ENCODE measurements at regions not wholly inside any gene's neighbourhood (a gene's known extent, or its start where the extent isn't known, plus 50 kb on each side); places are given as distances from the start of the nearest gene placed in this dataset.

DNA sequence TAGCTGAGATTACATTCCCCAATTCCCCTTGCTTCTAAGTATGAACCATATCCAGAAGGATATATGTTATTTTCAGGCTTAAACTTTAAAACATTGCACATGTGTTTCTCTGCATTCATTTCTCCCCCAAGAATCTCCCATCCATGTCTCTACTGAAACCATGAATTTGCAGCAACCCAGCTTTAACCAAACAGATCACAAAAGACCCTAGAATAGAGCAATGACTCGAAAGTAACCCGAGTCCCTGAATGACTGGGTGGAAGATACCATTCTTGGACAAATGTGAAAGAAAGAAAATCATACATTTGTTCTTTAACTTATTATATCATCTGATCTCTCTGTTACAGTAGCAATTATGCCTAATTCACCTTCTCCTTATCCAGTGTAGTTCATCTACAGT, 278.7 kb downstream of the IPMK start:
- DNase-seq (ENCODE audit: low spot score) = no peak
- CTCF ChIA-PET = no interaction called here
- POLR2A ChIA-PET (ENCODE audit: low non-redundant PET) = no interaction called here
- TF ChIP-seq, protein P1, sequence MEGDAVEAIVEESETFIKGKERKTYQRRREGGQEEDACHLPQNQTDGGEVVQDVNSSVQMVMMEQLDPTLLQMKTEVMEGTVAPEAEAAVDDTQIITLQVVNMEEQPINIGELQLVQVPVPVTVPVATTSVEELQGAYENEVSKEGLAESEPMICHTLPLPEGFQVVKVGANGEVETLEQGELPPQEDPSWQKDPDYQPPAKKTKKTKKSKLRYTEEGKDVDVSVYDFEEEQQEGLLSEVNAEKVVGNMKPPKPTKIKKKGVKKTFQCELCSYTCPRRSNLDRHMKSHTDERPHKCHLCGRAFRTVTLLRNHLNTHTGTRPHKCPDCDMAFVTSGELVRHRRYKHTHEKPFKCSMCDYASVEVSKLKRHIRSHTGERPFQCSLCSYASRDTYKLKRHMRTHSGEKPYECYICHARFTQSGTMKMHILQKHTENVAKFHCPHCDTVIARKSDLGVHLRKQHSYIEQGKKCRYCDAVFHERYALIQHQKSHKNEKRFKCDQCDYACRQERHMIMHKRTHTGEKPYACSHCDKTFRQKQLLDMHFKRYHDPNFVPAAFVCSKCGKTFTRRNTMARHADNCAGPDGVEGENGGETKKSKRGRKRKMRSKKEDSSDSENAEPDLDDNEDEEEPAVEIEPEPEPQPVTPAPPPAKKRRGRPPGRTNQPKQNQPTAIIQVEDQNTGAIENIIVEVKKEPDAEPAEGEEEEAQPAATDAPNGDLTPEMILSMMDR (conservative IDR thresholded peaks at IDR 0.05; ENCODE audit: low read depth) = no peak
- H3K27ac ChIP-seq = no peak overlapping the region

DNA sequence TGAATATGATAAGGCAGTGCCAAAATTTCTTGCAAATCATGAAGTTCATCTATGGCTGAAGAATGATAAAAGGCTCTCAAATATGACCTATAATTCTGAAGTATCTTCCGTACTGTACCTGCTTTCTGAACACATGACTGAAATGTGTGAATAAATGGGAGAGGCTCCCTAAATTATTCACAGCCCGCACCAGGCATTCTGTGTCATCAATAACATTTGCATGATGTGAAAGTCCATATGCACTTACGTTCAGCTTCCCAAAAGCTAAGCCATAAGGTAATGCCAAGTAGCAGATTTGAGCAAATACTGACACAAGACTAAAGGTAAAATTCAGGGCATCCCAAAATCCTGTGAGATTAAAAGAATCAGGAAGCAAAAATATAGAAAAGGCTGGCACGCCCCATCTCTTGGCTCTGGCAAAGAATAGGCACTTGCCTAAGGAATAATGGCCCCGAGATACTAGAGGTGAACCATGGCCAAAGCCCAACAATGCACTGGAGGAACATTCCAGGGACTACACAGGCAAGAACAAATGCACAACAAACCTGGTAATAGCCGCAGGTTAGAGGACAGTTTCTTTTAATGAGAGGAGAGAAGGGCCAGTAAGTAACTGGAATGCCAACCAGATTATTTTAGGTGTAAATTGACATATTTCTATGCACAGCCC, 280.5 kb downstream of the IPMK start:
- ChIA-PET CTCF (interaction anchor here (0.7 kb wide), 1 partner anchor 342 kb away, joined by 4 read pairs; no protein-coding TSS in a partner anchor), POLR2A (ENCODE audit: low non-redundant PET) (no interaction called here)
- H3K27ac ChIP-seq = no peak overlapping the region
- no peak for DNase-seq (ENCODE audit: low spot score)
- TF ChIP-seq, protein P1 (conservative IDR thresholded peaks at IDR 0.05; ENCODE audit: low read depth) = no peak

DNA sequence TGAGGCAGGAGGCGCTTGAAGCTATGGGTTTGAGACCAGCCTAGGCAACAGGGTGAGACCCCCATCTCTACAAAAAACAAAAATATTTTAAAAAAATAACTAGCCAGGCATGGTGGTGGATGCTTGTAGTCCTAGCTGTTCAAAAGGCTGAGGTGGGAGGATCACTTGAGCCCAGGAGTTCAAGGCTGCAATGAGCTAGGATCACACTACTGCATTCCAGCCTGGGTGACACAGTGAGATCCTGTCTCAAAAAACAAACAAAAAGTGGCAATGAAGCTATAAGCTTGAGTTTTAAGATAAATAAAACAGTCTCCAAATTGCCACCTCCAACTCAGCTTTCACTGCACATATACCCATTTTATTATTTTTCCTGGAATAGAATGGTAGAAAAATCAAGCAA, 281.3 kb downstream of the IPMK start:
- ChIA-PET CTCF (no interaction called here), POLR2A (ENCODE audit: low non-redundant PET) (no interaction called here)
- H3K27ac ChIP-seq = no peak overlapping the region
- TF ChIP-seq, protein P1 (conservative IDR thresholded peaks at IDR 0.05; ENCODE audit: low read depth) = no peak
- DNase-seq (ENCODE audit: low spot score) = no peak

DNA sequence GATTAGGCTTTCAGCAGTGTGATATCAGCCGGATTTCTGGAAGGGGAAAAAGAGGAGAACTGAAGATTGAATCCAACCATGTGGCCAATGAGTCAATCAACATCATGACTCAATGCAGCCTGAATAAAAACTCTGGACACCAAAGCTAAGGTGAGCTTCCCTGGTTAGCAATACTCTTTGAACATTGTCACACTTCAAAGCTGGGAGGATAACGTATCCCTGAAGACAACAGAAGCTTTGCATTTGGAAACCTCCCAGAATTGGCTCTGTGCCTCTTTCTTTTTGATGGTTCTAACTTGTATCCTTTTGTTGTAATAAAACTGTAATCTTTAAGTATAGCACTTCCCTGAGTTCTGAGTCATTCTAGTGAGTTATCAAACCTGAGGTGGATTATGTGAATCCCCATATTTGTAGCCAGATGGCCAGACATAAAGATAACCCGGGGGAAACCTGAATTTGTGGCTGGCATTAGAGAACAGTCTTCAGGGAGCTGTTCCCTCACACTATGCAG, 284.4 kb downstream of the IPMK start:
- ChIA-PET POLR2A (ENCODE audit: low non-redundant PET) (no interaction called here), CTCF (interaction anchor here (0.5 to 0.6 kb wide), 2 partner anchors 35 to 155 kb away, joined by 3 to 6 read pairs; no protein-coding TSS in a partner anchor)
- DNase-seq (ENCODE audit: low spot score) = no peak

DNA sequence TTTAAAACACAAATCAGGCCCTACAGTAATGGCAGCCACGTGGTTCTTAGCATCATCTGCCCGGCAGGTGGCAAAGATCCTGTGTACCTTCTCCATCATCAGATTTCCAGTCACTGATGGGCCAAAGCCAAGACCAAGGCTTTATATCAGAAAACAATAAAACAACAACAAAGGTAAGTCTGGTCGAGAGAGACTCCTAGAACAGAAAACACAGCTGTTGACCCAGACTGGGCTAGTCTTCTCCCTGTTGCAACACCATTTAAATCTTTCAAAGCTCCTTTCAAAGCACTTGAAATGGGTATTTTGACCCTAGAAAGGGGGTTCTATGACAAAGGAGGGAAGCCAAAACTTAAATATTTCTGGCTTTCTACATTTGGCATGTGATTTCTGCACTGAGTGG, 285.6 kb downstream of the IPMK start:
- CTCF ChIA-PET = no interaction called here
- TF ChIP-seq, protein P1 (conservative IDR thresholded peaks at IDR 0.05; ENCODE audit: low read depth) = no peak
- DNase-seq (ENCODE audit: low spot score) = no peak
- POLR2A ChIA-PET (ENCODE audit: low non-redundant PET) = no interaction called here
- no peak overlapping the region for H3K27ac ChIP-seq

More for the DNA sequence above, 284.4 kb downstream of the IPMK start:
- H3K27ac ChIP-seq = no peak overlapping the region
- TF ChIP-seq, protein P1 (conservative IDR thresholded peaks at IDR 0.05; ENCODE audit: low read depth) = no peak

DNA sequence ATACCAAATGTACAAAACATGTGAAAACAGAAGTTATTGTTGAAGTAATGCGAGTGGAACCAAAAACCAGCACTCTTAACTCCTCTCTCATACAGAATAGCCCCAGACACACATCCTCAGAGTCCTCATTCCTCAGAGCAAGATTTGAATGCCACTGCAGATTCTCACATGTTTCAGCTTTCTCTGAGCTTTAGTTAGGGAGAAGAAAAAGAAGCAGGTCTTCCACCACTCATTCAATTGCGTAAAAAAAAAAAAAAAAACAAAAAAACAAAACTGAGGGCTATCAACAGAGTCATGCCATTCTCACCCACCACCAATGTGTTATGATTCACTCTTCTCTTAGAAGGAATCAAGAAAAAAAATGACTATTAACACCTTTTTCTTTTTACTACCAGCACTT, 287.7 kb downstream of the IPMK start:
- POLR2A ChIA-PET (ENCODE audit: low non-redundant PET) = no interaction called here
- TF ChIP-seq, protein P1 (conservative IDR thresholded peaks at IDR 0.05; ENCODE audit: low read depth) = no peak
- CTCF ChIA-PET = no interaction called here
- DNase-seq (ENCODE audit: low spot score) = no peak
- no peak overlapping the region for H3K27ac ChIP-seq
